GM21526 (cell line): ENCODE measurements at regions not wholly inside any gene's neighbourhood (a gene's known extent, or its start where the extent isn't known, plus 50 kb on each side); places are given as distances from the start of the nearest gene placed in this dataset.

ENCODE experiments used
- ATAC-seq: cut with Tn5 transposase; IDR thresholded peaks from one replicate; pipeline ENCODE4 v1.9.1; 2021; ENCODE audit warnings: moderate library complexity; ENCODE audit not compliant: unreplicated experiment, low FRiP score

- ATAC-seq = no peak
Measured at GRCh38 chr18:46290440-46291020, 186.3 kb downstream of the HAUS1 start.

- no peak for ATAC-seq
Measured at GRCh38 chr18:46291149-46291548, 187.0 kb downstream of the HAUS1 start.

GRCh38 chr18:46293742-46294181 is 189.6 kb downstream of the HAUS1 start:
- ATAC-seq = no peak

GRCh38 chr18:46294318-46294717 is 190.1 kb downstream of the HAUS1 start:
- ATAC-seq = no peak

GRCh38 chr18:46294751-46295150 is 190.6 kb downstream of the HAUS1 start:
- no peak for ATAC-seq

GRCh38 chr18:46295416-46295815 is 191.2 kb downstream of the HAUS1 start:
- no peak for ATAC-seq

- ATAC-seq = no peak
Measured at GRCh38 chr18:46296656-46297055, 192.5 kb downstream of the HAUS1 start.

GRCh38 chr18:46297124-46297523 is 192.9 kb downstream of the HAUS1 start:
- no peak for ATAC-seq

- no peak for ATAC-seq
Measured at GRCh38 chr18:46297621-46298020, 193.4 kb downstream of the HAUS1 start.

- no peak for ATAC-seq
Measured at GRCh38 chr18:46298511-46298910, 194.3 kb downstream of the HAUS1 start.

GRCh38 chr18:46299465-46300008 is 195.4 kb downstream of the HAUS1 start:
- no peak for ATAC-seq

- ATAC-seq = no peak
Measured at GRCh38 chr18:46301081-46301480, 196.9 kb downstream of the HAUS1 start.

- ATAC-seq = no peak
Measured at GRCh38 chr18:46301571-46301970, 197.4 kb downstream of the HAUS1 start.

GRCh38 chr18:46302528-46303485 is 198.6 kb downstream of the HAUS1 start:
- ATAC-seq = no peak

- no peak for ATAC-seq
Measured at GRCh38 chr18:46310258-46310657, 206.1 kb downstream of the HAUS1 start.

GRCh38 chr18:46310675-46311345 is 206.6 kb downstream of the HAUS1 start:
- no peak for ATAC-seq

- ATAC-seq = no peak
Measured at GRCh38 chr18:46311491-46311890, 207.3 kb downstream of the HAUS1 start.

GRCh38 chr18:46312221-46312620 is 208.0 kb downstream of the HAUS1 start:
- no peak for ATAC-seq

- ATAC-seq = no peak
Measured at GRCh38 chr18:46313521-46313920, 209.3 kb downstream of the HAUS1 start.

GRCh38 chr18:46314011-46314410 is 209.8 kb downstream of the HAUS1 start:
- ATAC-seq = no peak

GRCh38 chr18:46315161-46315560 is 211.0 kb downstream of the HAUS1 start:
- ATAC-seq = no peak
